Mucosa of descending colon (tissue), 3 donors: ENCODE measurements at regions not wholly inside any gene's neighbourhood (a gene's known extent, or its start where the extent isn't known, plus 50 kb on each side); places are given as distances from the start of the nearest gene placed in this dataset.
"Not testable (repeated sequence)": the region's sequence is repeated elsewhere in the genome, so short reads cannot be mapped to it uniquely, and the experiment has no call there.

ENCODE experiments used
- ATAC-seq: fragments of 200-7000 bp; cut with Tn5 transposase; one replicate; pipeline ENCODE4 v1.9.1; 2020; ENCODE audit warnings: mild to moderate bottlenecking, moderate library complexity
- DNase-seq, 3 donors: peaks; one replicate each; pipeline ENCODE4 v3.0.0-alpha.2; 2020
- H3K36me3 ChIP-seq: fragments of 200-600 bp; one replicate; pipeline ENCODE4 v1.8.0; 2021; ENCODE audit warnings: low read depth, mild to moderate bottlenecking
- H3K4me1 ChIP-seq: fragments of 200-600 bp; one replicate; pipeline ENCODE4 v1.8.0; 2021; ENCODE audit warnings: low read depth, mild to moderate bottlenecking
- H3K4me3 ChIP-seq: fragments of 200-600 bp; one replicate; pipeline ENCODE4 v1.8.0; 2021; ENCODE audit warnings: mild to moderate bottlenecking
- H3K9me3 ChIP-seq: fragments of 200-600 bp; one replicate; pipeline ENCODE4 v1.8.0; 2021; ENCODE audit warnings: mild to moderate bottlenecking
- CTCF ChIP-seq: fragments of 200-600 bp; IDR thresholded peaks from one replicate; pipeline ENCODE4 v1.8.0; 2022; ENCODE audit warnings: antibody characterized with exemption, mild to moderate bottlenecking
- intact Hi-C, 2 donors: fragments of 100-400 bp; cut with DNase I in 1 of 2; cut with micrococcal nuclease in 1 of 2; formaldehyde crosslinking; loops; one replicate each; pipeline versions ENCODE4 v1.11.0 to v1.11.1; 2022; cut with DNase I, micrococcal nuclease
- donor health status: DM: no; HTN: no; CAD: no; lungs with moderate emphysema.
- donor health status: DM: no; HTN: no; CAD: no.
- donor health status: DM: no; HTN: yes; CAD: no.

DNA sequence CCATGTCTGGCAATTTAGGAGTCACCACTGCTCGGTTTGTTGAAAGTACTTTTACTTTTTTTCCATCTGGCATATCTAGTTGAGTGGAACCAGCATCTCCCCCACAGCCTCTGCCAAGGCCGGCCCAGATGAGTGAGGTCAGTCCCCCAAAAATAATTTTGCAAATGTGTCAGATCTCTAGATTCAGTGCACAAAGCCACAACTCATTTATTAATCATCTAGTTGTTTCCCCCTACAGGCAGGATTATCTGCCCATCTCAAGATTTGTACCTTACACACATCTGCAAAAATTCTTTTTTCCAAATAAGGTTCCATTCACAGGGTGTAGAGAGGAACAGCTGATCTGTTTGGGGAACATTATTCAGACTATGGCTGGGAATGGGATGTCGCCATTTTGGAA is 174.0 kb upstream of the MXRA5 start:
- no peak overlapping the region for H3K4me3 ChIP-seq
- ATAC-seq (no peak), DNase-seq (no peak)
- no peaks in the 10 kb centered on the region for H3K9me3 ChIP-seq
- H3K4me1 ChIP-seq, result no peaks in the 10 kb centered on the region
- no peak for TF ChIP-seq CTCF
- no peaks in the 10 kb centered on the region for H3K36me3 ChIP-seq
- intact Hi-C loops, result no loop called here

DNA sequence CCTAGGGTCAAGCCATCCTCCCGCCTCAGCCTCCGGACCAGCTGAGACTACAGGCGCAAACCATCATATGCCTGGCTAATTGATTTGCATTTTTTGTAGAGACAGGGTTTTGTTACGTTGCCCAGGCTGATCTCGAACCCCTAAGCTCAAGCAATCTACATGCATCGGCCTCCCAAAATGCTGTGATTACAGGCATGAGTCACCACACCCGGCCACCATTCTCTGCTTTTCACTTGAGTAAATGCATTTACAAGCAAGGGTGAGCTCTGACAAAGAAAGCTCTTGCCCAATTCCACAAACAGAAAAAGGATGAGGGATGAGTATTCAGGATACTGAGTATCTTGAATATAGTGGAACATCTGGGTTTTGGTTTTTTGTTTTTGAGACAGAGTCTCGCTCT is 172.9 kb upstream of the MXRA5 start:
- intact Hi-C loops, result not testable (repeated sequence)

DNA sequence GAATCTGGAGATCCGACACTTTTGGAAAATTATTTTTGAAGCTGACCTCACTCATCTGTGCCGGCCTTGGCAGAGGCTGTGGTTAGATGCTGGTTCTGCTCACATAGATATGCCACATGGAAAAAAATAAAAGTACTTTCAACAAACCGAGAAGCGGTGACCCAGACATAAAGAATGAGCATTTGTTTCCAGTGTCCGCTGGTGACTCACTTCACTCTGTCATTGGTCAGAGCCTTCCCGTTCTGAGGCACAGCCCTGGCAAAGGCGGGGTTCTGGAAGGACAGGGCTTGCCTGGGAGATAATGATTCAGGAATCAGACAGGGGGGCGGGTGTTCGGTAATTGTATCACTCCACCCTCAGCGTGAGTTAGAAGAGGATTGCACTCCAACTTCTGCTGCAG is 172.4 kb upstream of the MXRA5 start:
- DNase-seq, result peak; percentile 10 to 52 (median 14)
- Histone ChIP-seq H3K4me3 (no peak overlapping the region), H3K36me3 (no peaks in the 10 kb centered on the region), H3K4me1 (no peaks in the 10 kb centered on the region), H3K9me3 (no peaks in the 10 kb centered on the region)
- intact Hi-C loops, result no loop called here
- peak; percentile 42 for ATAC-seq
- TF ChIP-seq CTCF, result no peak

More for the DNA sequence above, 172.9 kb upstream of the MXRA5 start:
- not testable (repeated sequence) for H3K36me3 ChIP-seq, H3K9me3 ChIP-seq, ATAC-seq, DNase-seq, H3K4me3 ChIP-seq, H3K4me1 ChIP-seq

- DNase-seq (no peak), ATAC-seq (no peak)
- H3K4me3 ChIP-seq, result no peak overlapping the region
- intact Hi-C loops, result no loop called here
- no peaks in the 10 kb centered on the region for H3K36me3 ChIP-seq
- H3K9me3 ChIP-seq, result no peaks in the 10 kb centered on the region
- no peak for TF ChIP-seq CTCF
- no peaks in the 10 kb centered on the region for H3K4me1 ChIP-seq
Observed at GRCh38 chrX:3516051-3516541, 169.6 kb upstream of the MXRA5 start.

DNA sequence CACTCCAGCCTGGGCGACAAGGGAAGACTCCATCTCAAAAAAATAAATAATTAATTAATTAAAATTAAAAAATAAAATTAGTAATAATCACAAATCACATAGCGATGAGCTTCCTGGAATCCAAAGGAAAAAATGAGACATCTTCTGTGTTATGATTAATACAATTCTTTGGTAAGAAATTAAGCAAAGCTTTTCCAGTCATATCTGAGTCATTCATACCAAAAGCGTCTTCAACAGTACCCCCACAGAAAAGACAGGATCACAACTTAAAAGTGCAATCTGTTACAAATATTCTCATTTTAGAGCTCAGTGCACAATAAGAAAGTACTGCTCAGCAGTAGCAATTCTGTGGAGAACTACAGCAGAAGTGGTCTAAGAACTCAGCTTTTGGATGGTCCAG is 168.5 kb upstream of the MXRA5 start:
- intact Hi-C loops, result no loop called here

DNA sequence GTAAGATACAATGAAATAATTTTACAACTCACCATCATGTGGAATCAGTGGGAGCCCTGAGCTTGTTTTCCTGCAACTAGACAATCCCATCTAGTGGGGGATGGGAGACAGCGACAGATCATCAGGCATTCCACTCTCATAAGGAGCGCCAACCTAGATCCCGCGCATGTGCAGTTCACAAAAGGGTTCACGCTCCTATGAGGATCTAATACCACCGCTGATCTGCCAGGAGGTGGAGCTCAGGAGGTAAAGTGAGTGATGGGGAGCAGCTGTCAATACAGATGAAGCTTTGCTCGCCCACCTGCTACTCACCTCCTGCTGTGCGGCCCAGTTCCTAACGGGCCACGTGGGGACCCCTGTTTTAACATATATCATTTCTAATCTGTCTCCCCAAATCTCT is 165.7 kb upstream of the MXRA5 start:
- H3K4me1 ChIP-seq, intact Hi-C loops, H3K9me3 ChIP-seq, ATAC-seq, H3K4me3 ChIP-seq, DNase-seq, H3K36me3 ChIP-seq: not testable (repeated sequence)

More for the DNA sequence above, 168.5 kb upstream of the MXRA5 start:
- H3K36me3 ChIP-seq, result no peaks in the 10 kb centered on the region
- H3K4me3 ChIP-seq, result no peak overlapping the region
- no peaks in the 10 kb centered on the region for H3K4me1 ChIP-seq
- no peak for DNase-seq
- TF ChIP-seq CTCF, result no peak
- no peaks in the 10 kb centered on the region for H3K9me3 ChIP-seq
- ATAC-seq, result no peak

DNA sequence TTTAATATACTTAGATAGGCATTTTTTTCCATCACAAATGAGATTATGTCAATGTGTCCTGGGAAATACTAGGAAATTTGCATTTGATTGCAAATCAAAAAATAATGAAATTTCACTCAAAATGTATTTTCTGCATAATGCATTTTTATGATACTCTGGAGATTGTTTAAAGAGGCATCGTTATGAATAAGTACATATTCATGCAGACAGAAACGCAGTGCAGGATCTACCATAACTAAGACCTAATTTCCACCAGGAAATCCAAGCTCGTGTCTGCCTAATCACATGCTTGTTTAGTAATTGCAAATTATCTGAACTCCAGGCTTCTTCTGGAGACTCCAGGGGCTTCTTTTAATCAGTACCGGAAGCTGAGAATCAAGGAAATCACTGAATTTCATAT is 163.5 kb upstream of the MXRA5 start:
- TF ChIP-seq CTCF, result no peak
- ATAC-seq (no peak), DNase-seq (no peak)
- Histone ChIP-seq H3K36me3 (no peaks in the 10 kb centered on the region), H3K4me3 (no peak overlapping the region), H3K9me3 (no peaks in the 10 kb centered on the region), H3K4me1 (no peaks in the 10 kb centered on the region)
- intact Hi-C loops, result no loop called here
